ENCODE measurements at regions not wholly inside any gene's neighbourhood (a gene's known extent, or its start where the extent isn't known, plus 50 kb on each side); places are given as distances from the start of the nearest gene placed in this dataset.
"Not testable (repeated sequence)": the region's sequence is repeated elsewhere in the genome, so short reads cannot be mapped to it uniquely, and the experiment has no call there.

DNA sequence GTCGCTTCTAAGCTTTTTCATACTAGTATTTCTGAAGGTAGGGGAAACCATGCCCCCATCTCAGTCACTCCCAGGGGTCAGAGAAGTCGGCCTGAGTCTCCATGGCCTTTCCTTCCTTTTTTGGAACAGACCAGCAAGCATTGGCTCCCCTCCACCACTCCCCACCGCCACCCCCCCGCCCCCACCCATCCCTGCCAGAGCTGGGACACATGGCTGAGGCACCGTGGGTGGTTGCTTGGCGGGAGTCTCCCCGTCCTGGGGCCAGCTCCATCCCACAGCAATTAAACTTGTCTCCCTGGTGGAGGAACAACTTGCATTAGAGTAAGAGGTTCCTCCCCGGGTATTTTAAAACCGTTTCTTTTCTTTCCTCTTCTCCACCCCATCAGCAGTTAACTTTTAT, 100.8 kb upstream of the TFPI start:
- no peaks in the 10 kb centered on the region for H3K27me3 Mint-ChIP-seq
- no peak overlapping the region for H3K4me3 Mint-ChIP-seq
- H3K36me3 Mint-ChIP-seq = no peaks in the 10 kb centered on the region
- DNase-seq (ENCODE audit: extremely low spot score, unreplicated experiment) = no peak
- no peak overlapping the region for H3K27ac Mint-ChIP-seq
- TF ChIP-seq, protein P1, sequence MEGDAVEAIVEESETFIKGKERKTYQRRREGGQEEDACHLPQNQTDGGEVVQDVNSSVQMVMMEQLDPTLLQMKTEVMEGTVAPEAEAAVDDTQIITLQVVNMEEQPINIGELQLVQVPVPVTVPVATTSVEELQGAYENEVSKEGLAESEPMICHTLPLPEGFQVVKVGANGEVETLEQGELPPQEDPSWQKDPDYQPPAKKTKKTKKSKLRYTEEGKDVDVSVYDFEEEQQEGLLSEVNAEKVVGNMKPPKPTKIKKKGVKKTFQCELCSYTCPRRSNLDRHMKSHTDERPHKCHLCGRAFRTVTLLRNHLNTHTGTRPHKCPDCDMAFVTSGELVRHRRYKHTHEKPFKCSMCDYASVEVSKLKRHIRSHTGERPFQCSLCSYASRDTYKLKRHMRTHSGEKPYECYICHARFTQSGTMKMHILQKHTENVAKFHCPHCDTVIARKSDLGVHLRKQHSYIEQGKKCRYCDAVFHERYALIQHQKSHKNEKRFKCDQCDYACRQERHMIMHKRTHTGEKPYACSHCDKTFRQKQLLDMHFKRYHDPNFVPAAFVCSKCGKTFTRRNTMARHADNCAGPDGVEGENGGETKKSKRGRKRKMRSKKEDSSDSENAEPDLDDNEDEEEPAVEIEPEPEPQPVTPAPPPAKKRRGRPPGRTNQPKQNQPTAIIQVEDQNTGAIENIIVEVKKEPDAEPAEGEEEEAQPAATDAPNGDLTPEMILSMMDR (conservative IDR thresholded peaks at IDR 0.05) = no peak
- H3K4me1 Mint-ChIP-seq (ENCODE audit: unreplicated experiment) = no peaks in the 10 kb centered on the region
- no peaks in the 10 kb centered on the region for H3K9me3 Mint-ChIP-seq

- Mint-ChIP-seq H3K4me1 (ENCODE audit: unreplicated experiment) (no peaks in the 10 kb centered on the region), H3K36me3 (no peaks in the 10 kb centered on the region), H3K27me3 (no peaks in the 10 kb centered on the region), H3K4me3 (no peak overlapping the region), H3K27ac (no peak overlapping the region), H3K9me3 (no peaks in the 10 kb centered on the region)
- TF ChIP-seq, protein P1 (conservative IDR thresholded peaks at IDR 0.05) = no peak
- DNase-seq (ENCODE audit: extremely low spot score, unreplicated experiment) = no peak
These were observed 101.9 kb upstream of the TFPI start for GRCh38 chr2:187656123-187656522.

DNA sequence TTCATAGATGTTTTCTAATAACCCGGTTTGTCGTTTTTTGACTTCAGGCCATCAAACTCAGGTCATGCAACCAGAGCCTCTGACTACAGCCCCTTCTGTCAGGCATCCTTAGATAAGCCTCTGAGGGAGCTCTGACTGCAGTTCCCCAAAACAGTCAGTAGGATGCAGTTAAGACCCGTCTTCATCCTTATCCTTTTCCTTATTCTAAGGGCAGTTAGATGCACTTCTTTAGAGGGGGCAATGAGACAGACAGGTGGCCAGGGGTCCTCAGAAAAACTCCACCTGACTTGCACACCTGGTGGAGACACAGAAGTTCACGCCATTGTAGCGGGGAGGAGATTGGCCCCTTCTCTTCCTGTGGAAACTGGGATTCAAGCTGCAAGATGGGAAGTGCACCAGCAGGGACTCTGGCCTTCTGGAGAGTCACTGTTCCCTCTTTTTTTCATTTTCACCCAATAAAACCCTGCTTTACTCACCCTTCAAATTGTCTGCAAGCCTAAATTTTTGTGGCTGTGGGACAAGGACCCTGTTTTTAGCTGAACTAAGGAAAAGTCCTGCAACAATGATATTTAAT, 104.8 kb upstream of the TFPI start:
- H3K9me3 Mint-ChIP-seq = no peaks in the 10 kb centered on the region
- H3K36me3 Mint-ChIP-seq = no peaks in the 10 kb centered on the region
- H3K4me3 Mint-ChIP-seq = no peak overlapping the region
- no peak overlapping the region for H3K27ac Mint-ChIP-seq
- DNase-seq (ENCODE audit: extremely low spot score, unreplicated experiment) = no peak
- H3K27me3 Mint-ChIP-seq = no peaks in the 10 kb centered on the region
- H3K4me1 Mint-ChIP-seq (ENCODE audit: unreplicated experiment) = no peaks in the 10 kb centered on the region
- TF ChIP-seq, protein P1 (conservative IDR thresholded peaks at IDR 0.05) = peak; percentile 54

DNA sequence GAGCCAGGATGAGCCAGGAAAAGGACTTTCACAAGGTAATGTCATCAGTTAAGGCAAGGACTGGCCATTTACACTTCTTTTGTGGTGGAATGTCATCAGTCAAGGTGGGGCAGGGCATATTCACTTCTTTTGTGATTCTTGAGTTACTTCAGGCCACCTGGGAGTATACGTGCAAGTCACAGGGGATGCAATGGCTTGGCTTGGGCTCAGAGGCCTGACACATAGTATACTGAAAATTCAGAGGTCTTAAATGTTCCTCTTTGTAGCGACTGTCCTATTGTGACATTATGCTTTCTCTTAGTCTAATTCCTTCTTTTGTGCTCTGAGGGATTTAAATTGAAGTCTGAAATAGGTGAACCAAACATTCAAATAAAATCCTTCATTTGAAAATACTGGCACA, 121.8 kb upstream of the TFPI start:
- H3K36me3 Mint-ChIP-seq; DNase-seq (ENCODE audit: extremely low spot score, unreplicated experiment); H3K4me3 Mint-ChIP-seq; H3K9me3 Mint-ChIP-seq; H3K4me1 Mint-ChIP-seq (ENCODE audit: unreplicated experiment); H3K27ac Mint-ChIP-seq: not testable (repeated sequence)
- H3K27me3 Mint-ChIP-seq = peaks cover 14% of the 10 kb centered on the region

GRCh38 chr2:187679454-187679853, 125.2 kb upstream of the TFPI start:
- Mint-ChIP-seq H3K27ac (no peak overlapping the region), H3K4me1 (ENCODE audit: unreplicated experiment) (no peaks in the 10 kb centered on the region), H3K36me3 (no peaks in the 10 kb centered on the region), H3K27me3 (peaks cover 6% of the 10 kb centered on the region), H3K9me3 (no peaks in the 10 kb centered on the region), H3K4me3 (no peak overlapping the region)
- TF ChIP-seq, protein P1 (conservative IDR thresholded peaks at IDR 0.05) = no peak
- no peak for DNase-seq (ENCODE audit: extremely low spot score, unreplicated experiment)

GRCh38 chr2:187684174-187684573, 129.9 kb upstream of the TFPI start:
- TF ChIP-seq, protein P1 (conservative IDR thresholded peaks at IDR 0.05) = no peak

More at GRCh38 chr2:187684174-187684573, 129.9 kb upstream of the TFPI start:
- DNase-seq (ENCODE audit: extremely low spot score, unreplicated experiment) = no peak
- H3K27ac Mint-ChIP-seq = no peak overlapping the region
- H3K4me1 Mint-ChIP-seq (ENCODE audit: unreplicated experiment) = no peaks in the 10 kb centered on the region
- H3K4me3 Mint-ChIP-seq = no peak overlapping the region
- H3K9me3 Mint-ChIP-seq = no peaks in the 10 kb centered on the region
- H3K27me3 Mint-ChIP-seq = no peaks in the 10 kb centered on the region
- no peaks in the 10 kb centered on the region for H3K36me3 Mint-ChIP-seq

Measured in type B pancreatic cell (in vitro differentiated cells).